ENCODE measurements at regions not wholly inside any gene's neighbourhood (a gene's known extent, or its start where the extent isn't known, plus 50 kb on each side); places are given as distances from the start of the nearest gene placed in this dataset.

GRCh38 chr10:131781791-131782190 is 119.0 kb upstream of the PPP2R2D start:
- DNase-seq (ENCODE audit: extremely low read depth, low read depth) = no peak

- no peak for DNase-seq (ENCODE audit: extremely low read depth, low read depth)
These were observed 116.3 kb upstream of the PPP2R2D start for GRCh38 chr10:131784363-131785120.

GRCh38 chr10:131785121-131785460 is 115.7 kb upstream of the PPP2R2D start:
- DNase-seq (ENCODE audit: extremely low read depth, low read depth) = no peak

GRCh38 chr10:131786756-131787605 is 113.8 kb upstream of the PPP2R2D start:
- peak; percentile 26 for DNase-seq (ENCODE audit: extremely low read depth, low read depth)

GRCh38 chr10:131787961-131788360 is 112.8 kb upstream of the PPP2R2D start:
- DNase-seq (ENCODE audit: extremely low read depth, low read depth) = no peak

GRCh38 chr10:131788386-131788785 is 112.4 kb upstream of the PPP2R2D start:
- DNase-seq (ENCODE audit: extremely low read depth, low read depth) = no peak

GRCh38 chr10:131789516-131789915 is 111.3 kb upstream of the PPP2R2D start:
- DNase-seq (ENCODE audit: extremely low read depth, low read depth) = no peak

GRCh38 chr10:131790021-131790420 is 110.8 kb upstream of the PPP2R2D start:
- peak; percentile 7 for DNase-seq (ENCODE audit: extremely low read depth, low read depth)

GRCh38 chr10:131792011-131792651 is 108.7 kb upstream of the PPP2R2D start:
- DNase-seq (ENCODE audit: extremely low read depth, low read depth) = no peak

GRCh38 chr10:131792809-131793208 is 108.0 kb upstream of the PPP2R2D start:
- no peak for DNase-seq (ENCODE audit: extremely low read depth, low read depth)

- DNase-seq (ENCODE audit: extremely low read depth, low read depth) = no peak
These were observed 105.0 kb upstream of the PPP2R2D start for GRCh38 chr10:131795761-131796160.

GRCh38 chr10:131797626-131798025 is 103.2 kb upstream of the PPP2R2D start:
- no peak for DNase-seq (ENCODE audit: extremely low read depth, low read depth)

- DNase-seq (ENCODE audit: extremely low read depth, low read depth) = no peak
These were observed 101.4 kb upstream of the PPP2R2D start for GRCh38 chr10:131799429-131799828.

GRCh38 chr10:131802156-131802915 is 98.5 kb upstream of the PPP2R2D start:
- DNase-seq (ENCODE audit: extremely low read depth, low read depth) = no peak

GRCh38 chr10:131802996-131803395 is 97.8 kb upstream of the PPP2R2D start:
- no peak for DNase-seq (ENCODE audit: extremely low read depth, low read depth)

- no peak for DNase-seq (ENCODE audit: extremely low read depth, low read depth)
These were observed 96.9 kb upstream of the PPP2R2D start for GRCh38 chr10:131803860-131804425.

GRCh38 chr10:131804551-131805295 is 96.1 kb upstream of the PPP2R2D start:
- DNase-seq (ENCODE audit: extremely low read depth, low read depth) = no peak

GRCh38 chr10:131805696-131806095 is 95.1 kb upstream of the PPP2R2D start:
- no peak for DNase-seq (ENCODE audit: extremely low read depth, low read depth)

- no peak for DNase-seq (ENCODE audit: extremely low read depth, low read depth)
These were observed 94.7 kb upstream of the PPP2R2D start for GRCh38 chr10:131806146-131806545.
